ENCODE measurements at regions not wholly inside any gene's neighbourhood (a gene's known extent, or its start where the extent isn't known, plus 50 kb on each side); places are given as distances from the start of the nearest gene placed in this dataset.
"Not testable (repeated sequence)": the region's sequence is repeated elsewhere in the genome, so short reads cannot be mapped to it uniquely, and the experiment has no call there.

- not testable (repeated sequence) for TF ChIP-seq CREB1 (CRISPR knock-in tag; IDR thresholded peaks at IDR 0.05); CTCF (IDR thresholded peaks at IDR 0.05); MAX (CRISPR knock-in tag; IDR thresholded peaks at IDR 0.05); E2F5 (CRISPR knock-in tag; IDR thresholded peaks at IDR 0.05); ATF1 (CRISPR knock-in tag; IDR thresholded peaks at IDR 0.05); SP1 (CRISPR knock-in tag; conservative IDR thresholded peaks at IDR 0.05); ZNF317 (CRISPR knock-in tag; IDR thresholded peaks at IDR 0.05; ENCODE audit: borderline replicate concordance, low read depth)
Measured at GRCh38 chr2:89325894-89326293, 634.4 kb downstream of the RPIA start.
